DND-41 (cell line): ENCODE measurements at regions not wholly inside any gene's neighbourhood (a gene's known extent, or its start where the extent isn't known, plus 50 kb on each side); places are given as distances from the start of the nearest gene placed in this dataset.

Source experiments
- EZH2 ChIP-seq: IDR thresholded peaks from 3 replicates; pipeline ENCODE4 v1.6.1; 2012; ENCODE audit warnings: borderline replicate concordance, low read depth, mild to moderate bottlenecking, moderate library complexity, low read length, inconsistent platforms; ENCODE audit not compliant: severe bottlenecking
- TF ChIP-seq, protein P1 (sequence below): IDR thresholded peaks from 2 replicates; pipeline ENCODE4 v1.5.1; 2012; ENCODE audit warnings: borderline replicate concordance, low read length, moderate library complexity, mild to moderate bottlenecking; ENCODE audit not compliant: poor library complexity, severe bottlenecking; ENCODE audit errors: extremely low read depth

DNA sequence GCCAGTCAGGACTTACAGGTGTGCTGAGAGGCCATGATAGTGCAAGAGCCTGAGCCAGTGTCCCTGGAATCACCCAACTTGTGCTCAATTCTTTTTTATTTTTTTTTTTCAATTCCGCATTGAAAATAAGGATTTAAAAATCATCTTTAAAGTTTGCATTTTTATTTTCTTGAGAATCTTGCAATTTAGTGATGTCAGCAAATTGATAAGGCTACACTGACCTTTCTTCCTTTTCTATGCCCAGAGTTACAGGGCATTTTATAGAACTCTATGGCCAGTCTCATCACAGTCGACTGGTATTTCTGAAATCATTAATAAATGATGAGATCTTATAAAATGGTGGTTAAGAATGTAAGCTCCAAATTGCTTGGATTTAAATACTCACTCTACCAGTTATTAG, 63.3 kb upstream of the PRKD1 start:
- TF ChIP-seq, protein P1, sequence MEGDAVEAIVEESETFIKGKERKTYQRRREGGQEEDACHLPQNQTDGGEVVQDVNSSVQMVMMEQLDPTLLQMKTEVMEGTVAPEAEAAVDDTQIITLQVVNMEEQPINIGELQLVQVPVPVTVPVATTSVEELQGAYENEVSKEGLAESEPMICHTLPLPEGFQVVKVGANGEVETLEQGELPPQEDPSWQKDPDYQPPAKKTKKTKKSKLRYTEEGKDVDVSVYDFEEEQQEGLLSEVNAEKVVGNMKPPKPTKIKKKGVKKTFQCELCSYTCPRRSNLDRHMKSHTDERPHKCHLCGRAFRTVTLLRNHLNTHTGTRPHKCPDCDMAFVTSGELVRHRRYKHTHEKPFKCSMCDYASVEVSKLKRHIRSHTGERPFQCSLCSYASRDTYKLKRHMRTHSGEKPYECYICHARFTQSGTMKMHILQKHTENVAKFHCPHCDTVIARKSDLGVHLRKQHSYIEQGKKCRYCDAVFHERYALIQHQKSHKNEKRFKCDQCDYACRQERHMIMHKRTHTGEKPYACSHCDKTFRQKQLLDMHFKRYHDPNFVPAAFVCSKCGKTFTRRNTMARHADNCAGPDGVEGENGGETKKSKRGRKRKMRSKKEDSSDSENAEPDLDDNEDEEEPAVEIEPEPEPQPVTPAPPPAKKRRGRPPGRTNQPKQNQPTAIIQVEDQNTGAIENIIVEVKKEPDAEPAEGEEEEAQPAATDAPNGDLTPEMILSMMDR = no peak
- TF ChIP-seq EZH2 = no peak
